ENCODE measurements at regions not wholly inside any gene's neighbourhood (a gene's known extent, or its start where the extent isn't known, plus 50 kb on each side); places are given as distances from the start of the nearest gene placed in this dataset.

- TF ChIP-seq CTCF (conservative IDR thresholded peaks at IDR 0.05) = no peak
- Mint-ChIP-seq H3K36me3 (ENCODE audit: low read depth) (no peaks in the 10 kb centered on the region), H3K4me1 (peaks cover 1% of the 10 kb centered on the region), H3K27me3 (ENCODE audit: insufficient read depth) (peaks cover 15% of the 10 kb centered on the region), H3K9me3 (no peaks in the 10 kb centered on the region), H3K4me3 (no peak overlapping the region), H3K27ac (no peak overlapping the region)
- Histone ChIP-seq H3K4me3 (ENCODE audit: low read length) (no peak overlapping the region), H3K9me3 (ENCODE audit: control insufficient read depth, low read length) (no peaks in the 10 kb centered on the region), H3K36me3 (ENCODE audit: control insufficient read depth, insufficient read depth, low read length) (no peaks in the 10 kb centered on the region), H3K27ac (ENCODE audit: low read depth, low read length) (no peak overlapping the region), H3K4me1 (ENCODE audit: control insufficient read depth, insufficient read depth, low read length) (no peaks in the 10 kb centered on the region), H3K27me3 (ENCODE audit: control insufficient read depth, insufficient read depth, low read length, poor library complexity, severe bottlenecking) (peaks cover 5% of the 10 kb centered on the region), H3K9ac (ENCODE audit: extremely low read depth, low read length, poor library complexity, severe bottlenecking) (no peak overlapping the region)
- no peak for DNase-seq
- WGBS, 2 experiments (ENCODE audit: insufficient coverage in 1 of 2, insufficient read length in 1 of 2) = 90 to 91% methylated on average over 4 to 5 of the region's 5 CpGs
Measured at GRCh38 chr1:201618905-201619304, 80.0 kb downstream of the NAV1 start.

- Histone ChIP-seq H3K27me3 (ENCODE audit: control insufficient read depth, insufficient read depth, low read length, poor library complexity, severe bottlenecking) (peaks cover 5% of the 10 kb centered on the region), H3K9me3 (ENCODE audit: control insufficient read depth, low read length) (no peaks in the 10 kb centered on the region)
- peaks cover 12% of the 10 kb centered on the region for H3K27me3 Mint-ChIP-seq (ENCODE audit: insufficient read depth)
Measured at GRCh38 chr1:201619513-201619912, 80.6 kb downstream of the NAV1 start.

GRCh38 chr1:201622353-201622752 lies 83.4 kb downstream of the NAV1 start:
- H3K36me3 ChIP-seq (ENCODE audit: control insufficient read depth, insufficient read depth, low read length) = no peaks in the 10 kb centered on the region
- TF ChIP-seq CTCF (conservative IDR thresholded peaks at IDR 0.05) = no peak
- H3K9me3 ChIP-seq (ENCODE audit: control insufficient read depth, low read length) = no peaks in the 10 kb centered on the region
- Mint-ChIP-seq H3K36me3 (ENCODE audit: low read depth) (peaks cover 2% of the 10 kb centered on the region), H3K4me3 (no peak overlapping the region), H3K9me3 (no peaks in the 10 kb centered on the region), H3K27me3 (ENCODE audit: insufficient read depth) (peaks cover 5% of the 10 kb centered on the region), H3K4me1 (no peaks in the 10 kb centered on the region), H3K27ac (no peak overlapping the region)
- no peak for DNase-seq
- no peak overlapping the region for H3K27ac ChIP-seq (ENCODE audit: low read depth, low read length)
- H3K27me3 ChIP-seq (ENCODE audit: control insufficient read depth, insufficient read depth, low read length, poor library complexity, severe bottlenecking) = no peaks in the 10 kb centered on the region
- no peak overlapping the region for H3K4me3 ChIP-seq (ENCODE audit: low read length)
- H3K4me1 ChIP-seq (ENCODE audit: control insufficient read depth, insufficient read depth, low read length) = no peaks in the 10 kb centered on the region
- H3K9ac ChIP-seq (ENCODE audit: extremely low read depth, low read length, poor library complexity, severe bottlenecking) = no peak overlapping the region
- WGBS, 2 experiments (ENCODE audit: insufficient coverage in 1 of 2, insufficient read length in 1 of 2) = 85 to 86% methylated on average over 4 of the region's 4 CpGs

More at GRCh38 chr1:201619513-201619912, 80.6 kb downstream of the NAV1 start:
- no peak overlapping the region for H3K9ac ChIP-seq (ENCODE audit: extremely low read depth, low read length, poor library complexity, severe bottlenecking)
- no peak overlapping the region for H3K4me3 ChIP-seq (ENCODE audit: low read length)
- Mint-ChIP-seq H3K4me3 (no peak overlapping the region), H3K36me3 (ENCODE audit: low read depth) (no peaks in the 10 kb centered on the region), H3K27ac (no peak overlapping the region), H3K9me3 (no peaks in the 10 kb centered on the region), H3K4me1 (peaks cover 1% of the 10 kb centered on the region)
- H3K27ac ChIP-seq (ENCODE audit: low read depth, low read length) = no peak overlapping the region
- 95% methylated on average over 1 of the region's 1 CpG; no CpG with 5 or more reads in 1 of the 2 experiments for WGBS, 2 experiments (ENCODE audit: insufficient coverage in 1 of 2, insufficient read length in 1 of 2)
- H3K36me3 ChIP-seq (ENCODE audit: control insufficient read depth, insufficient read depth, low read length) = no peaks in the 10 kb centered on the region
- DNase-seq = no peak
- TF ChIP-seq CTCF (conservative IDR thresholded peaks at IDR 0.05) = no peak
- no peaks in the 10 kb centered on the region for H3K4me1 ChIP-seq (ENCODE audit: control insufficient read depth, insufficient read depth, low read length)
